Trophoblast cell (in vitro differentiated cells and primary cell): ENCODE measurements at regions not wholly inside any gene's neighbourhood (a gene's known extent, or its start where the extent isn't known, plus 50 kb on each side); places are given as distances from the start of the nearest gene placed in this dataset.

Experiments used
- DNase-seq, 2 donors: peaks; one replicate each; pipeline ENCODE4 v3.0.0-alpha.2; 2016
- H2AFZ ChIP-seq: 2 replicates; pipeline ENCODE4 v1.6.1; 2013; ENCODE audit warnings: low read length, moderate library complexity, mild to moderate bottlenecking; ENCODE audit not compliant: insufficient read depth, poor library complexity
- H2AK5ac ChIP-seq: 2 replicates; pipeline ENCODE4 v1.6.1; 2013; ENCODE audit warnings: mild to moderate bottlenecking, low read length
- H2BK120ac ChIP-seq: 2 replicates; pipeline ENCODE4 v1.6.1; 2013; ENCODE audit warnings: low read length, mild to moderate bottlenecking, moderate library complexity; ENCODE audit not compliant: insufficient read depth, poor library complexity
- H2BK12ac ChIP-seq: 2 replicates; pipeline ENCODE4 v1.6.1; 2013; ENCODE audit warnings: mild to moderate bottlenecking, low read length, moderate library complexity
- H2BK5ac ChIP-seq: 2 replicates; pipeline ENCODE4 v1.6.1; 2013; ENCODE audit warnings: low read length, low read depth, moderate library complexity, mild to moderate bottlenecking; ENCODE audit not compliant: poor library complexity
- H3K14ac ChIP-seq: 2 replicates; pipeline ENCODE4 v1.6.1; 2013; ENCODE audit warnings: mild to moderate bottlenecking, low read length
- H3K18ac ChIP-seq: 2 replicates; pipeline ENCODE4 v1.6.1; 2013; ENCODE audit warnings: mild to moderate bottlenecking, low read length
- H3K23ac ChIP-seq: 2 replicates; pipeline ENCODE4 v1.6.1; 2013; ENCODE audit warnings: low read length
- H3K27ac ChIP-seq: 2 replicates; pipeline ENCODE4 v1.5.1; 2013; ENCODE audit warnings: low read depth, mild to moderate bottlenecking, inconsistent platforms, low read length, moderate library complexity
- H3K27me3 ChIP-seq: 2 replicates; pipeline ENCODE4 v1.6.1; 2013; ENCODE audit warnings: inconsistent platforms, mild to moderate bottlenecking, low read length, moderate library complexity; ENCODE audit not compliant: insufficient read depth
- H3K36me3 ChIP-seq, 2 experiments: 1 replicate in 1 of 2; 2 replicates in 1 of 2; pipeline ENCODE4 v1.6.1; 2013; ENCODE audit warnings: low read length in 2 of 2, mild to moderate bottlenecking in 2 of 2, moderate library complexity in 1 of 2; ENCODE audit not compliant: insufficient read depth in 2 of 2, control insufficient read depth in 1 of 2
- H3K4ac ChIP-seq: 2 replicates; pipeline ENCODE4 v1.6.1; 2013; ENCODE audit warnings: low read depth, mild to moderate bottlenecking, low read length, moderate library complexity
- H3K4me1 ChIP-seq, 2 experiments: 1 replicate in 1 of 2; 2 replicates in 1 of 2; pipeline ENCODE4 v1.6.1; 2013; ENCODE audit warnings: low read length in 2 of 2, mild to moderate bottlenecking in 2 of 2, moderate library complexity in 1 of 2; ENCODE audit not compliant: insufficient read depth in 2 of 2, control insufficient read depth in 1 of 2
- H3K4me2 ChIP-seq: 2 replicates; pipeline ENCODE4 v1.6.1; 2013; ENCODE audit warnings: inconsistent platforms, mild to moderate bottlenecking, low read length, moderate library complexity
- H3K4me3 ChIP-seq: 2 replicates; pipeline ENCODE4 v1.5.1; 2013; ENCODE audit warnings: mild to moderate bottlenecking, low read depth, low read length, inconsistent platforms
- H3K79me1 ChIP-seq: one replicate; pipeline ENCODE4 v1.6.1; 2013; ENCODE audit warnings: low read length
- H3K79me2 ChIP-seq: 2 replicates; pipeline ENCODE4 v1.6.1; 2013; ENCODE audit warnings: low read length, mild to moderate bottlenecking; ENCODE audit not compliant: control insufficient read depth, insufficient read depth, poor library complexity
- H3K9ac ChIP-seq: 2 replicates; pipeline ENCODE4 v1.6.1; 2013; ENCODE audit warnings: mild to moderate bottlenecking, low read length
- H3K9me3 ChIP-seq: 2 replicates; pipeline ENCODE4 v1.6.1; 2013; ENCODE audit warnings: low read depth, mild to moderate bottlenecking, control low read depth, inconsistent platforms, low read length; ENCODE audit not compliant: insufficient read depth
- H4K12ac ChIP-seq: 2 replicates; pipeline ENCODE4 v1.6.1; 2013; ENCODE audit warnings: low read depth, mild to moderate bottlenecking, low read length, moderate library complexity
- H4K8ac ChIP-seq: 2 replicates; pipeline ENCODE4 v1.6.1; 2013; ENCODE audit warnings: low read depth, mild to moderate bottlenecking, low read length, moderate library complexity
- H4K91ac ChIP-seq: one replicate; pipeline ENCODE4 v1.6.1; 2013; ENCODE audit warnings: low read depth, mild to moderate bottlenecking, low read length, moderate library complexity
- WGBS: extraction: QIAGEN DNeasy Blood & Tissue Kit; methylation state at CpG from one replicate; pipeline ENCODE4 v1.1.7; 2013; ENCODE audit warnings: missing lambda C conversion rate; ENCODE audit not compliant: insufficient read length, insufficient coverage; ENCODE audit errors: extremely low coverage; 5-methylcytosine and 5-hydroxymethylcytosine counted together

DNA sequence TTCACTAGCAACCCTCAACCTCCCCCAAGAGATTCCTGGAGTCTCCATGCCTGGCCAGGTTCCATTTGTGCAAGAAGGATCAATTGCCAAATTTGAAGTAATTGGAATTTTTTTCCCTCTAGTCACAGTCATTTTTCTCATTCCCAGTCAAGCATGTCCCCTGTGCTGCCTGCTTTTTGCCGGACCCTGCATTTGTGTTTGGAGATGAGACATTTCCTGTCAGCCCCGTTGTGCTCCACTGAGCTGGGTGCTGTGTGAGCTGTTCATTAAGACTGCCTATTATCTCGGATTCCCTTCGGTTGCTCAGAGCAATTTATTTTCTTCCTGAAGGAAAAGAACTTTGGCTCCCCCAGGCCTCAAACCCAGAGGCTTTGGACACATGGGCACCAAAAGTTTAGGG is 201.0 kb upstream of the NLRP1 start:
- DNase-seq, result peak; percentile 74 to 80
- no peak overlapping the region for H3K9ac ChIP-seq
- no peak overlapping the region for H2BK120ac ChIP-seq
- no peak overlapping the region for H2AK5ac ChIP-seq
- H4K91ac ChIP-seq, result no peak overlapping the region
- no peaks in the 10 kb centered on the region for H3K79me1 ChIP-seq
- no CpG with 5 or more reads among the region's 4 CpGs for WGBS
- H4K8ac ChIP-seq, result no peak overlapping the region
- no peak overlapping the region for H3K18ac ChIP-seq
- no peak overlapping the region for H3K4me3 ChIP-seq
- H3K27ac ChIP-seq, result no peak overlapping the region
- no peaks in the 10 kb centered on the region for H3K79me2 ChIP-seq
- H3K14ac ChIP-seq, result no peak overlapping the region
- no peak overlapping the region for H3K4me2 ChIP-seq
- H2BK12ac ChIP-seq, result no peak overlapping the region
- H3K4me1 ChIP-seq, result no peaks in the 10 kb centered on the region
- H4K12ac ChIP-seq, result no peak overlapping the region
- H2BK5ac ChIP-seq, result no peak overlapping the region
- H3K36me3 ChIP-seq, result no peaks in the 10 kb centered on the region
- H3K4ac ChIP-seq, result no peak overlapping the region
- H3K27me3 ChIP-seq, result no peaks in the 10 kb centered on the region
- H3K23ac ChIP-seq, result no peak overlapping the region
- H3K9me3 ChIP-seq, result no peaks in the 10 kb centered on the region
- H2AFZ ChIP-seq, result no peak overlapping the region

DNA sequence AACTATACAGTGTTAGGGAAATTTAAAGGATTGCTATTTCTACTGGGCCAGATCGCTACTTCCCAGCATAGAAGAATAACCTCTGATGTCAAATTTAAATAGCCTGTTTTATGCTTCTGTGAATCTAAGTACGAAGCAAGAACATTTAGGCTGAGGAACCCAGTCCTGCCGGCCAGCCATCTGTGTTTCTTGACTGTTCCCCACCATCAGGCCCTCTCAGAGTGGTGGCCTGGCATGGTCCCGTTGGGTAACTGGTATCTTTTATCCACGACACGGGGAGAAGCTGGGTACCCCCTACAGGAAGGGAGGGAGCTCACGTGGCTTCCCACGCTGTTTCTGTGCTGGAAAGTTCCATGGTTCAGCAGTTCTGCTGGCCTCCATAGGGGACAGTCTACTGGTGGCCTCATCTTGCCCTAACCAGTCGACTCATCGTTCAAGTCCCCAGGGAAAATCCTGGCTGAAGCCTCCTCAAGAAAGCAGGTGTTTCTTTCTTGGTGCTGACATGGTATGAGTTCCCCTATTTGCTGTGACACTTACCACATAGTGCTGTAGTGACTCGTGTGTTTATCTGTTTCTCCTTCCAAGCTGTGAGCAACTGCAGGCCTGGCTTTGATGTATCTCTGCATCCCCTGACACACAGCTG is 201.7 kb upstream of the NLRP1 start:
- no peaks in the 10 kb centered on the region for H3K27me3 ChIP-seq
- H2AK5ac ChIP-seq, result no peak overlapping the region
- H4K8ac ChIP-seq, result no peak overlapping the region
- peak; percentile 75 to 77 for DNase-seq
- H3K18ac ChIP-seq, result no peak overlapping the region
- H3K79me2 ChIP-seq, result no peaks in the 10 kb centered on the region
- no peaks in the 10 kb centered on the region for H3K79me1 ChIP-seq
- H3K4me1 ChIP-seq, result no peaks in the 10 kb centered on the region
- no peak overlapping the region for H3K4me3 ChIP-seq
- no peak overlapping the region for H4K12ac ChIP-seq
- no peak overlapping the region for H3K4ac ChIP-seq
- no peak overlapping the region for H2BK120ac ChIP-seq
- H3K36me3 ChIP-seq, result no peaks in the 10 kb centered on the region
- H3K9ac ChIP-seq, result no peak overlapping the region
- H4K91ac ChIP-seq, result no peak overlapping the region
- no peak overlapping the region for H3K14ac ChIP-seq
- H3K9me3 ChIP-seq, result no peaks in the 10 kb centered on the region
- H2BK12ac ChIP-seq, result no peak overlapping the region
- no peak overlapping the region for H2AFZ ChIP-seq
- no peak overlapping the region for H3K4me2 ChIP-seq
- no peak overlapping the region for H3K27ac ChIP-seq
- H2BK5ac ChIP-seq, result no peak overlapping the region
- WGBS, result no CpG with 5 or more reads among the region's 11 CpGs
- no peak overlapping the region for H3K23ac ChIP-seq

DNA sequence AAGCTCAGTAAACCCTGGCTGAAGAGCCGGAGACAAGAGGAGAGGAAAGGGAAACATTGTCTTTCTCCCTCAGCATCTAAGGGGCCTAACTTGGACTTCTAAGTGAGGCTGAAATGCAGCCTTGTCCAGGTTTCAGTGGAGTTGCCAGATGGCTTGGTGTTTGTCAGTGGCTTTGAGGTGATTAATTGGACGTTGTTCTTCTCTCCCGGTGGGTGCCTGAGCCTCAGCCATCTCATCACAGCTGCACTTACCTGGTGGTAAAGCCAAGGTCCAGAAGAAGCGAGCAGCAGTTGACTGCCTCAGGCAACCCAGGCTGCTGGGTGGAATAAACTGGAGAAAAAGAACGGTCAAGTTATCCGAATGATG is 202.2 kb upstream of the NLRP1 start:
- DNase-seq, result no peak
- Histone ChIP-seq H4K12ac (no peak overlapping the region), H2BK12ac (no peak overlapping the region), H2BK120ac (no peak overlapping the region), H3K27me3 (no peaks in the 10 kb centered on the region), H3K27ac (no peak overlapping the region), H2BK5ac (no peak overlapping the region), H3K23ac (no peak overlapping the region), H3K4me1 (no peaks in the 10 kb centered on the region), H4K8ac (no peak overlapping the region), H3K4me2 (no peak overlapping the region), H2AFZ (no peak overlapping the region), H3K79me2 (no peaks in the 10 kb centered on the region), H3K9ac (no peak overlapping the region), H3K4ac (no peak overlapping the region), H2AK5ac (no peak overlapping the region), H3K36me3 (no peaks in the 10 kb centered on the region), H3K18ac (no peak overlapping the region), H3K4me3 (no peak overlapping the region), H3K79me1 (no peaks in the 10 kb centered on the region), H4K91ac (no peak overlapping the region), H3K14ac (no peak overlapping the region), H3K9me3 (no peaks in the 10 kb centered on the region)
- WGBS, result no CpG with 5 or more reads among the region's 6 CpGs

GRCh38 chr17:5788266-5788900 is 204.1 kb upstream of the NLRP1 start:
- H2AFZ ChIP-seq, result no peak overlapping the region
- H2BK12ac ChIP-seq, result no peak overlapping the region
- H2BK120ac ChIP-seq, result no peak overlapping the region
- DNase-seq, result no peak
- no peak overlapping the region for H3K18ac ChIP-seq
- H3K4me2 ChIP-seq, result no peak overlapping the region
- H4K12ac ChIP-seq, result no peak overlapping the region
- no peaks in the 10 kb centered on the region for H3K79me2 ChIP-seq
- no peaks in the 10 kb centered on the region for H3K9me3 ChIP-seq
- H3K79me1 ChIP-seq, result no peaks in the 10 kb centered on the region
- H3K14ac ChIP-seq, result no peak overlapping the region
- no peak overlapping the region for H4K8ac ChIP-seq
- H3K27me3 ChIP-seq, result no peaks in the 10 kb centered on the region
- H4K91ac ChIP-seq, result no peak overlapping the region
- WGBS, result no CpG with 5 or more reads among the region's 6 CpGs
- H2AK5ac ChIP-seq, result no peak overlapping the region
- no peaks in the 10 kb centered on the region for H3K4me1 ChIP-seq
- H3K9ac ChIP-seq, result no peak overlapping the region
- no peak overlapping the region for H2BK5ac ChIP-seq
- no peaks in the 10 kb centered on the region for H3K36me3 ChIP-seq
- H3K27ac ChIP-seq, result no peak overlapping the region
- H3K23ac ChIP-seq, result no peak overlapping the region
- H3K4ac ChIP-seq, result no peak overlapping the region
- H3K4me3 ChIP-seq, result no peak overlapping the region
